CD14-positive monocyte (primary cell): ENCODE measurements at regions not wholly inside any gene's neighbourhood (a gene's known extent, or its start where the extent isn't known, plus 50 kb on each side); places are given as distances from the start of the nearest gene placed in this dataset.

ENCODE experiments used
- DNase-seq, 3 donors: peaks; one replicate each; pipeline ENCODE4 v3.0.0-alpha.2; 2011 to 2022
- H2AFZ ChIP-seq: 2 replicates; pipeline ENCODE4 v1.6.0; 2012; ENCODE audit warnings: mild to moderate bottlenecking, low read depth, low read length, inconsistent platforms; ENCODE audit not compliant: insufficient read depth, poor library complexity, severe bottlenecking
- H3K27ac ChIP-seq, 2 donors: 1 replicate in 1 of 2; 2 replicates in 1 of 2; pipeline ENCODE4 v1.5.1; 2012 to 2013; ENCODE audit warnings: low read length in 2 of 2, control low read depth in 1 of 2, inconsistent platforms in 1 of 2, low read depth in 1 of 2, mild to moderate bottlenecking in 1 of 2
- H3K27me3 ChIP-seq, 2 donors: one replicate each; pipeline versions ENCODE4 v1.6.0 to v1.6.1; 2011 to 2013; ENCODE audit warnings: low read length in 2 of 2; ENCODE audit not compliant: control insufficient read depth in 2 of 2, insufficient read depth in 2 of 2
- H3K36me3 ChIP-seq, 2 donors: replicated peaks in 1 of 2; 1 replicate in 1 of 2; 2 replicates in 1 of 2; pipeline versions ENCODE4 v1.5.1 to v1.6.1; 2012 to 2013; ENCODE audit warnings: low read length in 2 of 2, control low read depth in 1 of 2, inconsistent platforms in 1 of 2, mild to moderate bottlenecking in 1 of 2; ENCODE audit not compliant: insufficient read depth in 2 of 2, control insufficient read depth in 1 of 2
- H3K4me1 ChIP-seq, 2 donors: 1 replicate in 1 of 2; 2 replicates in 1 of 2; pipeline versions ENCODE4 v1.5.1 to v1.6.1; 2012 to 2013; ENCODE audit warnings: low read length in 2 of 2, control low read depth in 1 of 2, inconsistent platforms in 1 of 2, mild to moderate bottlenecking in 1 of 2, moderate library complexity in 1 of 2; ENCODE audit not compliant: insufficient read depth in 2 of 2, control insufficient read depth in 1 of 2
- H3K4me2 ChIP-seq: replicated peaks from 2 replicates; pipeline ENCODE3; 2012; ENCODE audit warnings: low read length, moderate library complexity, mild to moderate bottlenecking; ENCODE audit not compliant: poor library complexity, severe bottlenecking; ENCODE audit errors: extremely low read depth
- H3K4me3 ChIP-seq, 3 experiments: fragments of 200-600 bp in 1 of 3; sonication (generic) in 1 of 3; replicated peaks in 1 of 3; 1 replicate in 2 of 3; 2 replicates in 1 of 3; pipeline ENCODE4 v1.5.1; 2011 to 2013; ENCODE audit warnings: low read length in 3 of 3, mild to moderate bottlenecking in 3 of 3, control low read depth in 2 of 3, low read depth in 2 of 3, inconsistent platforms in 1 of 3, moderate library complexity in 1 of 3
- H3K79me2 ChIP-seq: 2 replicates; pipeline ENCODE4 v1.6.0; 2012; ENCODE audit warnings: mild to moderate bottlenecking, control low read depth, inconsistent platforms, low read length, moderate library complexity; ENCODE audit not compliant: insufficient read depth
- H3K9ac ChIP-seq: 2 replicates; pipeline ENCODE4 v1.6.0; 2017; ENCODE audit warnings: low read length, mild to moderate bottlenecking; ENCODE audit not compliant: insufficient read depth, poor library complexity, severe bottlenecking
- H3K9me3 ChIP-seq, 2 donors: replicated peaks in 1 of 2; 1 replicate in 1 of 2; 2 replicates in 1 of 2; pipeline versions ENCODE4 v1.5.1 to v1.6.1; 2012 to 2013; ENCODE audit warnings: low read length in 2 of 2, control low read depth in 1 of 2; ENCODE audit not compliant: control insufficient read depth in 1 of 2, insufficient read depth in 1 of 2
- H4K20me1 ChIP-seq: 2 replicates; pipeline ENCODE4 v1.6.0; 2012; ENCODE audit warnings: mild to moderate bottlenecking, low read length, control low read depth, moderate library complexity; ENCODE audit not compliant: insufficient read depth
- H3K27ac Mint-ChIP-seq, 7 donors: one replicate each; pipeline ENCODE4 v1.8.0; 2020; ENCODE audit warnings: mild to moderate bottlenecking in 7 of 7, mixed read lengths in 7 of 7, moderate library complexity in 6 of 7, inconsistent platforms in 2 of 7
- H3K27me3 Mint-ChIP-seq, 3 donors: one replicate each; pipeline ENCODE4 v1.8.0; 2021 to 2022; ENCODE audit warnings: low read depth in 3 of 3, mild to moderate bottlenecking in 3 of 3, mixed read lengths in 3 of 3, moderate library complexity in 3 of 3, inconsistent platforms in 1 of 3
- H3K36me3 Mint-ChIP-seq, 2 donors: one replicate each; pipeline ENCODE4 v1.8.0; 2020; ENCODE audit warnings: mixed read lengths in 2 of 2, inconsistent platforms in 1 of 2, mild to moderate bottlenecking in 1 of 2
- H3K4me1 Mint-ChIP-seq: one replicate; pipeline ENCODE4 v1.8.0; 2020; ENCODE audit warnings: mild to moderate bottlenecking, mixed read lengths
- H3K4me3 Mint-ChIP-seq, 2 donors: one replicate each; pipeline ENCODE4 v1.8.0; 2020; ENCODE audit warnings: mild to moderate bottlenecking in 2 of 2, mixed read lengths in 2 of 2, moderate library complexity in 1 of 2
- H3K9me3 Mint-ChIP-seq, 7 donors: one replicate each; pipeline ENCODE4 v1.8.0; 2020 to 2022; ENCODE audit warnings: mixed read lengths in 7 of 7, mild to moderate bottlenecking in 6 of 7, moderate library complexity in 6 of 7, inconsistent platforms in 2 of 7
- WGBS: methylation state at CpG from one replicate; pipeline ENCODE4 v1.1.5; 2013; ENCODE audit warnings: missing lambda C conversion rate; ENCODE audit not compliant: insufficient coverage; 5-methylcytosine and 5-hydroxymethylcytosine counted together
- intact Hi-C, 2 donors: fragments of 100-400 bp; cut with micrococcal nuclease; formaldehyde crosslinking; loops; one replicate each; pipeline versions ENCODE4 v1.15.0 to v1.15.1; 2023
- TF ChIP-seq, protein P1 (sequence below): fragments of 200-600 bp; IDR thresholded peaks from one replicate; pipeline ENCODE4 v1.8.0; 2022; ENCODE audit warnings: antibody characterized with exemption, mild to moderate bottlenecking

DNA sequence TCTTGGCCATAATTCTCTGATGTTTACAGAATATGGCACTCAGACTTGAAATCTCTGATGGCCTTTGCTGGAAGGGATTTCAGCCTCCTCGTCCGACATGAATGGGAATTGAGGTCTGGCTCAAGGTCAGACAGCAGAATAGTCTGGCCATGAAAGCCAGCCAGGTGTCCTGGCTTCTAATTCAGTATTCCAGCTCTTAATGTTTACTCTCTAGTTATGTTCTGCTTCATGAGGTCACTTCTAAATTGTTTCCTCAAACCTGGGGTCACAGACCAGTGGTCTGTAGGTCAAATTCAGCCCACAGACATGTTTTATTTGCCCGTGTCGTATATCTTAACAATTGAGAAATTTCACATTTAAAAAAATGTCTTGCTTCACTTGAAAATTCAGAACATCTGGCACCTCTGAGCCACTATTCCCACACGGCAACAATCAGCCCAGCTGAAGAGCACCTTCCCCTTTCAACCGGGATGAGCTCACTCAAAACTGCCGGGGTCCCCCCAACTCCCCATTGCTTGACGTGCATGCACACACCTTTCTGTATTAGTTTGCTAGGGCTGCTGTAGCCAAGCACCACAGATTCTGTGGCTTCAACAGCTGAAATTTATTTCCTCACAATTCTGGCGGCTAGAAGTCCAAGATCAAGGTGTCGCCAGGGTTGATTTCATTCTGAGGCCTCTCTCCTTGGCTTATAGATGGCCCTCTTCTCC, 243.5 kb downstream of the ENC1 start:
- no peaks in the 10 kb centered on the region for H3K79me2 ChIP-seq
- H3K36me3 ChIP-seq = no peaks in the 10 kb centered on the region
- no peak overlapping the region for H3K27ac ChIP-seq
- TF ChIP-seq, protein P1, sequence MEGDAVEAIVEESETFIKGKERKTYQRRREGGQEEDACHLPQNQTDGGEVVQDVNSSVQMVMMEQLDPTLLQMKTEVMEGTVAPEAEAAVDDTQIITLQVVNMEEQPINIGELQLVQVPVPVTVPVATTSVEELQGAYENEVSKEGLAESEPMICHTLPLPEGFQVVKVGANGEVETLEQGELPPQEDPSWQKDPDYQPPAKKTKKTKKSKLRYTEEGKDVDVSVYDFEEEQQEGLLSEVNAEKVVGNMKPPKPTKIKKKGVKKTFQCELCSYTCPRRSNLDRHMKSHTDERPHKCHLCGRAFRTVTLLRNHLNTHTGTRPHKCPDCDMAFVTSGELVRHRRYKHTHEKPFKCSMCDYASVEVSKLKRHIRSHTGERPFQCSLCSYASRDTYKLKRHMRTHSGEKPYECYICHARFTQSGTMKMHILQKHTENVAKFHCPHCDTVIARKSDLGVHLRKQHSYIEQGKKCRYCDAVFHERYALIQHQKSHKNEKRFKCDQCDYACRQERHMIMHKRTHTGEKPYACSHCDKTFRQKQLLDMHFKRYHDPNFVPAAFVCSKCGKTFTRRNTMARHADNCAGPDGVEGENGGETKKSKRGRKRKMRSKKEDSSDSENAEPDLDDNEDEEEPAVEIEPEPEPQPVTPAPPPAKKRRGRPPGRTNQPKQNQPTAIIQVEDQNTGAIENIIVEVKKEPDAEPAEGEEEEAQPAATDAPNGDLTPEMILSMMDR = no peak
- Mint-ChIP-seq H3K27ac (no peak overlapping the region), H3K27me3 (peaks cover 0 to 1% (median 0%) of the 10 kb centered on the region in 3 donors), H3K9me3 (peaks cover 3 to 9% (median 6%) of the 10 kb centered on the region in 7 donors), H3K36me3 (peaks cover 0 to 3% of the 10 kb centered on the region in 2 donors), H3K4me1 (peaks cover 15% of the 10 kb centered on the region), H3K4me3 (no peak overlapping the region)
- intact Hi-C loops = loop anchor here in 1 of 2 donors (10.0 kb wide), 1 partner anchor 258 kb away; no protein-coding TSS in a partner anchor
- H3K9ac ChIP-seq = no peak overlapping the region
- H3K9me3 ChIP-seq = peaks cover 0 to 4% of the 10 kb centered on the region in 2 donors
- DNase-seq = no peak
- H2AFZ ChIP-seq = no peak overlapping the region
- H3K4me2 ChIP-seq = no peak overlapping the region
- H3K27me3 ChIP-seq = no peaks in the 10 kb centered on the region
- no peak overlapping the region for H3K4me3 ChIP-seq
- H4K20me1 ChIP-seq = no peaks in the 10 kb centered on the region
- no peaks in the 10 kb centered on the region for H3K4me1 ChIP-seq
- 100% methylated on average over 7 of the region's 10 CpGs for WGBS

DNA sequence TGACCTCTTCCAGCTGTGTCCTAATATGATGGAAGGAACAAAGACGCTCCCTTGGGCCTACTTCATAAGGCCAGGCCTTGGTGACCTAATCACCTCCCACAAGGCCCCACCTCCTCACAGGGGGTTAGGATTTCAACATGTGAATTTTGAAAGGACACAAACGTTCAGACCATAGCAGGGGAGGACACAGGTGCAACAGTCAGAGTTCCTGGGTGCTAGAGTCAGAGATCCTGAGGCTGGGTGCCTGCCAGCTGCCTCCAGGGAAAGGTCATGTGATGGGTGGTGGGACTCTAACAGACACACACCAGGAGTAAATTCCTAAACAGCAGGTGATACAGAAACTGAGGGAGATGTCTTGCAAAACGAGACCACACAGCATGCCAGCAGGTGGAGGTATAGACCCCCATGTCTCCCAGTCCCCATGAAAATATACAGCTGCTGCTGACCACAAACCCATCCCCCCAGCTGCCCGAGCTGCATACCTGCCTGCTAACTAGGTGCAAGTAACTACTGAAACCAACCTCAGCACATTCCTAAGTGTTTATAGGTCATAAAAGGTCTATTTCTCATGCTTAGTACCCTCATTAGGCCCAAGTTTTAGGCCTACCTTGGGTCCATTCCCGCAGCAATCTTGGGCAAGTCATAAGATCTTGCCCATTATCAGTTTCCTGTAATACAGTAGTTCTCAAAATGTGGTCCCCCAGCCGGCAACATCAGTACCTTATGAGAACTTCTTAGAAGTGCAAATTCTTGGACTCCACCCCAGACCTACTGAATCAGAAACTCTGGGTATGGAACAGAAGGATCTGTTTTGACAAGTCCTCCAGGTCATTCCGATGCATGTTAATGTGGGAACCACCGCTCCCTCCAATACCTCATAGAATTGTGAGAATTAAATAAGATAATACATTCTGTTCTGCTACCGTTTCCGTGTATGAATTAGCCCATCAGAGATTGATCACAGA, 245.3 kb downstream of the ENC1 start:
- H3K27ac Mint-ChIP-seq = peak overlapping the region in 1 of 7 donors; percentile 54

More for the DNA sequence above, 245.3 kb downstream of the ENC1 start:
- Histone ChIP-seq H3K79me2 (no peaks in the 10 kb centered on the region), H3K4me1 (no peaks in the 10 kb centered on the region), H3K9ac (no peak overlapping the region), H2AFZ (no peak overlapping the region), H4K20me1 (no peaks in the 10 kb centered on the region), H3K27ac (no peak overlapping the region), H3K4me2 (no peak overlapping the region), H3K27me3 (no peaks in the 10 kb centered on the region), H3K4me3 (no peak overlapping the region), H3K9me3 (peaks cover 0 to 4% of the 10 kb centered on the region in 2 donors), H3K36me3 (no peaks in the 10 kb centered on the region)
- Mint-ChIP-seq H3K36me3 (peaks cover 0 to 3% of the 10 kb centered on the region in 2 donors), H3K4me3 (no peak overlapping the region), H3K4me1 (peaks cover 15% of the 10 kb centered on the region), H3K27me3 (no peaks in the 10 kb centered on the region), H3K9me3 (peaks cover 3 to 9% (median 6%) of the 10 kb centered on the region in 7 donors)
- WGBS = 0% methylated on average over 1 of the region's 10 CpGs
- TF ChIP-seq, protein P1 = peak; percentile 8
- no peak for DNase-seq
- intact Hi-C loops = loop anchor here in 1 of 2 donors (10.0 kb wide), 1 partner anchor 260 kb away; no protein-coding TSS in a partner anchor
